Parathyroid adenoma (tissue), 2 donors: ENCODE measurements at regions not wholly inside any gene's neighbourhood (a gene's known extent, or its start where the extent isn't known, plus 50 kb on each side); places are given as distances from the start of the nearest gene placed in this dataset.
A peak's percentile ranks its signal among the peaks of the same experiment; 100 is the strongest.

ENCODE experiments used
- H2AFZ ChIP-seq: fragments of 300-600 bp; sonication (generic); one replicate; pipeline ENCODE4 v1.7.0; 2017; ENCODE audit warnings: antibody characterized with exemption, mild to moderate bottlenecking
- H3K27ac ChIP-seq: fragments of 300-600 bp; sonication (generic); one replicate; pipeline ENCODE4 v1.7.0; 2017
- H3K27me3 ChIP-seq: fragments of 300-600 bp; sonication (generic); one replicate; pipeline ENCODE4 v1.7.0; 2017; ENCODE audit warnings: low read length; ENCODE audit not compliant: control insufficient read depth, insufficient read depth
- H3K36me3 ChIP-seq: fragments of 300-600 bp; sonication (generic); one replicate; pipeline ENCODE4 v1.7.0; 2017; ENCODE audit warnings: low read length; ENCODE audit not compliant: control insufficient read depth, insufficient read depth
- H3K4me1 ChIP-seq: fragments of 300-600 bp; sonication (generic); one replicate; pipeline ENCODE4 v1.7.0; 2017; ENCODE audit warnings: control low read depth
- H3K4me2 ChIP-seq: fragments of 300-600 bp; sonication (generic); one replicate; pipeline ENCODE4 v1.7.0; 2017; ENCODE audit warnings: low read length
- H3K4me3 ChIP-seq: fragments of 300-600 bp; sonication (generic); one replicate; pipeline ENCODE4 v1.7.0; 2017; ENCODE audit warnings: low read depth, low read length
- H3K79me2 ChIP-seq: fragments of 300-600 bp; sonication (generic); one replicate; pipeline ENCODE4 v1.7.0; 2017; ENCODE audit warnings: control low read depth
- H3K9ac ChIP-seq: fragments of 300-600 bp; sonication (generic); one replicate; pipeline ENCODE4 v1.7.0; 2017; ENCODE audit warnings: mild to moderate bottlenecking
- H3K9me3 ChIP-seq: fragments of 300-600 bp; sonication (generic); one replicate; pipeline ENCODE4 v1.7.0; 2017; ENCODE audit warnings: low read length; ENCODE audit not compliant: control insufficient read depth
- CTCF ChIP-seq: fragments of 300-600 bp; sonication (generic); IDR thresholded peaks from one replicate; pipeline ENCODE4 v1.7.0; 2017; ENCODE audit warnings: antibody characterized with exemption, mild to moderate bottlenecking
- donor health status: primary hyperparathyroidism.

- peak overlapping the region; percentile 19 for H3K27ac ChIP-seq
- TF ChIP-seq CTCF, result no peak
- H3K9ac ChIP-seq, result no peak overlapping the region
Measured at GRCh38 chr9:13588151-13589033, 308.9 kb upstream of the MPDZ start.

DNA sequence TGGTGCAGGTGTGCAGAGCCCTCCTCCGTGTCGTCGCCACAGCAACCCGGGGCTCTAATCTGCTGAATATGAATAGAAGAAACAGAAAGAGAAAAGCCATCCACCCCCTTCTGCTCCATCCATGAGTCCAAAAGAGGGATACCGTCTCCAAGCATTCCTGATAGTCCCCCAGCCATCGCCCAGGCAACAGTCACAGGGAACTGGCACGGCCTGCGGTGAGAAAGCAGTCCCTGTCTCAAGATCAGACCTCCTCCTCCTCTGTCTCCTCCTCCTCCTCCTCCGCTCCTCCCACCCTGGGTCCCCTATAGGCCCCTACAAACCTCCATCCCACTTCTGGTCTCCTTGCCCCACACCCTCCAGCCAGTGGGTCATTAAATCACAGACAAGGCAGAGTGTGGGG is 308.1 kb upstream of the MPDZ start:
- H3K9me3 ChIP-seq, result no peaks in the 10 kb centered on the region
- no peaks in the 10 kb centered on the region for H3K79me2 ChIP-seq
- H3K4me1 ChIP-seq, result no peaks in the 10 kb centered on the region
- no peak for TF ChIP-seq CTCF
- H3K9ac ChIP-seq, result no peak overlapping the region
- H2AFZ ChIP-seq, result no peak overlapping the region
- H3K27ac ChIP-seq, result no peak overlapping the region
- H3K4me2 ChIP-seq, result no peak overlapping the region
- H3K36me3 ChIP-seq, result no peaks in the 10 kb centered on the region
- H3K4me3 ChIP-seq, result no peak overlapping the region
- H3K27me3 ChIP-seq, result no peaks in the 10 kb centered on the region

More at GRCh38 chr9:13588151-13589033, 308.9 kb upstream of the MPDZ start:
- Histone ChIP-seq H2AFZ (no peak overlapping the region), H3K79me2 (no peaks in the 10 kb centered on the region), H3K4me2 (no peak overlapping the region), H3K4me3 (no peak overlapping the region), H3K4me1 (no peaks in the 10 kb centered on the region), H3K27me3 (no peaks in the 10 kb centered on the region), H3K9me3 (no peaks in the 10 kb centered on the region), H3K36me3 (no peaks in the 10 kb centered on the region)

GRCh38 chr9:13586587-13587374 is 307.3 kb upstream of the MPDZ start:
- no peak overlapping the region for H2AFZ ChIP-seq
- no peaks in the 10 kb centered on the region for H3K27me3 ChIP-seq
- TF ChIP-seq CTCF, result no peak
- no peak overlapping the region for H3K4me2 ChIP-seq
- H3K27ac ChIP-seq, result no peak overlapping the region
- no peaks in the 10 kb centered on the region for H3K79me2 ChIP-seq
- H3K9ac ChIP-seq, result no peak overlapping the region
- no peaks in the 10 kb centered on the region for H3K36me3 ChIP-seq
- no peaks in the 10 kb centered on the region for H3K9me3 ChIP-seq
- H3K4me1 ChIP-seq, result no peaks in the 10 kb centered on the region
- no peak overlapping the region for H3K4me3 ChIP-seq

- Histone ChIP-seq H3K27ac (no peak overlapping the region), H3K4me2 (no peak overlapping the region), H3K9me3 (no peaks in the 10 kb centered on the region), H2AFZ (no peak overlapping the region), H3K4me3 (no peak overlapping the region), H3K4me1 (no peaks in the 10 kb centered on the region), H3K27me3 (no peaks in the 10 kb centered on the region), H3K9ac (no peak overlapping the region), H3K36me3 (no peaks in the 10 kb centered on the region), H3K79me2 (no peaks in the 10 kb centered on the region)
- TF ChIP-seq CTCF, result no peak
Measured at GRCh38 chr9:13580760-13581159, 301.3 kb upstream of the MPDZ start.
